GM19452 (cell line): ENCODE measurements at regions not wholly inside any gene's neighbourhood (a gene's known extent, or its start where the extent isn't known, plus 50 kb on each side); places are given as distances from the start of the nearest gene placed in this dataset.
"Not testable (repeated sequence)": the region's sequence is repeated elsewhere in the genome, so short reads cannot be mapped to it uniquely, and the experiment has no call there.

Experiments
- ATAC-seq: cut with Tn5 transposase; IDR thresholded peaks from one replicate; pipeline ENCODE4 v1.9.1; 2021; ENCODE audit not compliant: unreplicated experiment

DNA sequence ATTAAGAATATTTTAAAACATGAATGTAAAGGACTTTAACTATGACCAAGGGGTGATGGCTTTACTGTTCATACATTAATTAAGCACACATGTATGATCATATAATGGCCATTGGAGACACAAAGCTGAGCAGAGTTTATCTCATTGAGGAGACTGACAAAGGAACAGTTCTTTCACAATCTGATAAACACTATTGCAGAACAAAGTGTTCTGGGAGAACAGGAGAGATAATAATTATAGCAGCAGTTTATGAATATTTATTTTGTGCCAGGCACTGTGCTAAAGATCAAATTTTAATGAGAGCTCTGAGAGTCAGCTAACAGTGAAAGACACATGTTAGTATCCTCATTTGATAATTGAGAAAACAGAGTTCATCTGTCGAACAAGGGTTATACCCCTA is 242.4 kb upstream of the NR3C2 start:
- ATAC-seq = no peak

- ATAC-seq = no peak
These were observed 238.7 kb upstream of the NR3C2 start for GRCh38 chr4:148680884-148681283.

DNA sequence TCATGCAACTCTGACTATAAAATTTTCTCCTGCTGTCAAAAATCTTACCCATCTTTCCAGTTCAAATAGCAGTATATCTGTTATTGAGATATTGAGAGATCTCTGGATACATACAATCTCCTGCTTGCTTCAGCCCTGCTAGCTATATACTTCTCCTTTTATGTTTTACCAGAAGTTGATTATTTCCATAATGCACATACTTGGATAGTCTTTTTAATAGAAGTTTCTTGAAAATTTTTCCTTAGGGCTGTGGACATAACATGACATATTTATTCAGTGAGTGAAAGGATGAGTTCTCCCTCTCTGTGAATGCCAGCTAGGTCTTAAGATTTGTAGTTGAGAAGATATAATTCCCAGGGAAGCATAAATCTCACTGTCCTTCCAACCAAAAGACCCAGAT is 234.1 kb upstream of the NR3C2 start:
- ATAC-seq = no peak

- no peak for ATAC-seq
These were observed 232.7 kb upstream of the NR3C2 start for GRCh38 chr4:148674876-148675275.

GRCh38 chr4:148664636-148665035 is 222.4 kb upstream of the NR3C2 start:
- no peak for ATAC-seq

- ATAC-seq = no peak
These were observed 211.9 kb upstream of the NR3C2 start for GRCh38 chr4:148654131-148654530.

GRCh38 chr4:148653681-148654080 is 211.5 kb upstream of the NR3C2 start:
- ATAC-seq = no peak

DNA sequence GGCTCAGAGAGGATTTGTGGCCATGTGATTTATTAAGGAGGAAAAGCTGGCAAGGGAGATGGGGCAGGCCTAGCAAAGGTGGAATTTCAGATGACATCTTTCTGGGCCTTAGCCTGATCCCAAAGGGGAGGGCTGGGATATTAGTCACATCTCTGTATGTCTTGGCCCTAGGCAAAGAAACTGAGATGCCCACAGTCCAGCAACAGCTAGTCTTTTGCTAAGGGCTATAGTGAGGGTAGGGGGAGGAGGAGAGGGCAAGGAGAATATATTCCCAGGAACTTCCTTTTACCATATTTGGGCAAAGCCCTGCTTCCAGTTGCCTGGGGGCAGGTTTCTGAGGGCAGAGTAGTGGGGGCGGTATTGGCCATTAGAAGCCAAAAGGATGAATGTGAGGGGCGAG is 209.8 kb upstream of the NR3C2 start:
- no peak for ATAC-seq

DNA sequence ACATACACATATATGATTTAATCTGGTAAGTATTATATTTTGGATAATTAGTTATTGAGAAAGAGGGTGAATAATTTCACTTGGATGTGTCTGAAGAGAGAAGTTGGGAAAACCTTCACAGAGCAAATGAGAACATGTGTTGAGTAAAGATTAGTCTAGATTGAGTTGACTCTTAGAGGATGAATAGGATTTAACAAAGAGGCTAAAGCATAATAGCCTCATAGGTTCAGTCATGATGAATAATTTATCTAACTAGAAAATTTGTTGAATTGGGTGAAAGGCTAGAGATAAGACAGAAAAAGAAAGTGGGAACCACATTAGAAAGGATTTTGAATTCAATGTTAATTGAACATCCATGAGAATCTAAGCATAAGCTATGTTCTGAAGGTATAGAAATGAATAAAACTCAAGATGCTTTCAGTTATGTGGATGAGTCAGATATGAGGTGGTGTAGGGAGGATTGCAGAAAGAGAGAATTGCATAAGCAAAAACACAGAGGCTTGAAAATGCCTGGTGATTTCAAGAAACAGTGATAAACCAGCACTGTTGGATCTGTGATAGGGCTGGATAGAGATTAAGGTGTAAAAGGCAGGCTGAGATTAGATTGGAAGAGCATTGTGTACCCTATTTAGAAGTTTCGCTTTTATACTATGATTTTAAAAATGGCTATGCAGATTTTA is 207.6 kb upstream of the NR3C2 start:
- ATAC-seq = no peak

- ATAC-seq = no peak
These were observed 201.6 kb upstream of the NR3C2 start for GRCh38 chr4:148643851-148644250.

GRCh38 chr4:148642907-148643306 is 200.7 kb upstream of the NR3C2 start:
- no peak for ATAC-seq

GRCh38 chr4:148638079-148638478 is 195.9 kb upstream of the NR3C2 start:
- not testable (repeated sequence) for ATAC-seq

DNA sequence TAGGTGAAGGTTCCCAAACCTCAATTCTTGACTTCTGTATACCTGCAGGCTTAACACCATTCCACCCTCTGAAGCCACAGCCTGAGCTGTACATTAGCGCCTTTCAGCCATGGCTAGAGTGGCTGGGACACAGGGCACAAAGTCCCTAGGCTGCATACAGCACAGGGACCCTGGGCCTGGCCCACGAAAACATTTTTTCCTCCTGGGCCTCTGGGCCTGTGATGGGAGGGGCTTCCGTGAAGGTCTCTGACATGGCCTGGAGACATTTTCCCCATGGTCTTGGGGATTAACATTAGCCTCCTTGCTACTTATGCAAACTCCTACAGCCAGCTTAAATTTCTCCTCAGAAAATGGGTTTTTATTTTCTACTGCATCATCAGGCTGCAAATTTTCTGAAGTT is 195.2 kb upstream of the NR3C2 start:
- ATAC-seq = not testable (repeated sequence)

GRCh38 chr4:148634476-148634875 is 192.3 kb upstream of the NR3C2 start:
- no peak for ATAC-seq

GRCh38 chr4:148633720-148634119 is 191.5 kb upstream of the NR3C2 start:
- ATAC-seq = no peak

DNA sequence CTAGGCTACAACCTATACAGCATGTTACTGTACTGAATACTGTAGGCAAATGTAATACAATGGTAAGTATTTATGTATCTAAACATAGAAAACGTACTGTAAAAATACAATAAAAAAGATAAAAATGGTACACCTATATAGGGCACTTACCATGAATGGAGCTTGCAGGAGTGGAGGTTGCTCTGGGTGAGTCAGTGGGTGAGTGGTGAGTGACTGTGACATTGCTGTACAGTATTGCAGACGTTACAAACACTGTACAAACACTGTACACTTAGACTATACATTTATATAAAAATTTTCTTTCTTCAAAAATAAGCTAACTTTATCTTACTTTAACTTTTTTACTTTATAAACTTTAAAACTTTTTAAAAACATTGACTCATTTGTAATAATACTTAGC is 190.3 kb upstream of the NR3C2 start:
- ATAC-seq = no peak

- no peak for ATAC-seq
These were observed 187.8 kb upstream of the NR3C2 start for GRCh38 chr4:148630051-148630450.

DNA sequence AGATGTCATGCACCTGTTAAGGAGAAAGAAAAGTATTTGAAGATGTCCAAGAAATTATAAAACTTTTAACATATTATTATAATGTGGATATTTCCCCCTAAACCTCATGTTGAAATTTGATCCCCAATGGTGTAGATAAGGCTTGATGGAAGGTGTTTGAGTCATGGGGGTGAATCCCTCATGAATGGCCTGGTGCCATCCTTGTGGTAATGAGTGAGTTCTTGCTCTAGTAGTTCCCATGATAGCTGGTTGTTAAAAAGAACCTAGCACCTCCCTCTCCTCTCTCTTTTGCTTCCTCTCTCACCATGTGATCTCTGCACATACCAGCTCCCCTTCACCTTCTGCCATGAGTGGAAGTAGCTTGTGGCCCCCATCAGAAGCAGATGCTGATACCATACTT is 176.6 kb upstream of the NR3C2 start:
- no peak for ATAC-seq

- no peak for ATAC-seq
These were observed 166.8 kb upstream of the NR3C2 start for GRCh38 chr4:148608968-148609367.

DNA sequence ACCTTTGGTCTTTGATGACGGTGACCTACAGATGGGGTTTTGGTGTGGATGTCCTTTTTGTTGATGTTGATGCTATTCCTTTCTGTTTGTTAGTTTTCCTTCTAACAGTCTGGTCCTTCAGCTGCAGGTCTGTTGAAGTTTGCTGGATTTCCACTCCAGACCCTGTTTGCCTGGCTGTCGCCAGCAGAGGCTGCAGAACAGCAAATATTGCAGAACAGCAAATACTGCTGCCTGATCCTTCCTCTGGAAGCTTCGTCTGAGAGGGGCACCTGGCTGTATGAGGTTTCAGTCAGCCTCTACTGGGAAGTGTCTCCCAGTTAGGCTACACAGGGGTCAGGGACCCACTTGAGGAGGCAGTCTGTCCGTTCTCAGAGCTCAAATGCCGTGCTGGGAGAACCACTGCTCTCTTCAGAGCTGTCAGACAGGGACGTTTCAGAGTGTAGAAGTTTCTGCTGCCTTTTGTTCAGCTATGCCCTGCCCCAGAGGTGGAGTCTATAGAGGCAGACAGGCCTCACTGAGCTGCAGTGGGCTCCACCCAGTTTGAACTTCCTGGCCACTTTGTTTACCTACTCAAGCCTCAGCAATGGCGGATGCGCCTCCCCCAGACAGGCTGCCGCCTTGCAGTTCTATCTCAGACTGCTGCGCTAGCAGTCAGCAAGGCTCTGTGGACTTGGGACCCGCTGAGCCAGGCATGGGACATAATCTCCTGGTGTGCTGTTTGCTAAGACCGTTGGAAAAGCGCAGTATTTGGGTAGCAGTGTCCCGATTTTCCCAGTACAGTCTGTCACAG is 156.4 kb upstream of the NR3C2 start:
- not testable (repeated sequence) for ATAC-seq

- no peak for ATAC-seq
These were observed 147.0 kb upstream of the NR3C2 start for GRCh38 chr4:148589182-148589581.

DNA sequence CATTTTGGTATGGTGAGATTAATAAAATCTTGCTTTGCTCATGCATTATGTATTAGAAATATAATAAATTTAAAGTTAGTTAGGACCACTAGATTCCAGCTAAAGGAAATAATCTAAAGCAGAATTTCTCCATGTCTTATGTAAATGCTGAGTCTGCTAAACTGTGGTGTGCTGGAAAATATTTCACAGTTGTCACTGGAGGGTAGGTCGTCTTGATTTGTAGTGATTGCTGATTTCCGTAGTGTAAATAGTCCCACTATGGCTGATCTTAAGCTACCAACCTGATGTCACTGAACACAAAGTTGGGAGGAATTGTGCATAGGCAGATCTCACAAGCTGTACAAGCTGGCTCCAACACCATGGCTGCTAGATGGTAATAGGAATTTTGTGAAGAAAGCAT is 133.4 kb upstream of the NR3C2 start:
- no peak for ATAC-seq

DNA sequence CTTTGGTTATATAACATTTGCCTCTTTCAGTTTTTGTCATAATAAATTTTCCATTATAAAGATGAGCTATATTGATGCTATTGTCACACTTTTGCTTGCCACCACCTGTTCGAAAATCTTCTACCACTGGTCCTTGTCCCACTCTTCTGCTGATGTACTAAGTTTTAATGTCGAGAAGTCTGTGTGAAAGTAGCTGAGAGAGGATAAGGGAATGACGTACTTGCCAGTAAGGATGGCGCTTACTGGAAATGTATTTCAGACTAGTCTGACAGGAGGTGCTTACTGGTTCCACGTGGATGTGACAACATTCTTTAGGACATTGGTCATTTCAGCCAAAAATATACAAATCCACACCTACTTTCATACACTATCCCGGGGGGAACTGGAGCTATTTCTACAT is 132.7 kb upstream of the NR3C2 start:
- no peak for ATAC-seq
